MCF 10A (cell line): ENCODE measurements at regions not wholly inside any gene's neighbourhood (a gene's known extent, or its start where the extent isn't known, plus 50 kb on each side); places are given as distances from the start of the nearest gene placed in this dataset.
"Not testable (repeated sequence)": the region's sequence is repeated elsewhere in the genome, so short reads cannot be mapped to it uniquely, and the experiment has no call there.

Experiments used
- BruUV-seq: library from RNA; stranded (reverse); fragments of 400-500 nt; replicated peaks from 2 replicates; lab custom pipeline; 2021; lab: Mats Ljungman, UMichigan
- CTCF ChIA-PET: fragments of 300-600 bp; sonication (Branson Sonifier 250); formaldehyde crosslinking; extraction: SDS; loops from one replicate; lab custom pipeline; 2021; ENCODE audit warnings: antibody characterized with exemption, inconsistent platforms; lab: Yijun Ruan, JAX
- POLR2A ChIA-PET: fragments of 300-600, 350-650 bp; sonication (Branson Sonifier 250); formaldehyde crosslinking; extraction: SDS; loops from one replicate; lab custom pipeline; 2020; ENCODE audit warnings: antibody characterized with exemption, inconsistent platforms; lab: Yijun Ruan, JAX
- DNase-seq: peaks from one replicate; pipeline ENCODE4 v3.0.0-alpha.2; 2018; ENCODE audit not compliant: unreplicated experiment
- H3K27ac Mint-ChIP-seq: one replicate; pipeline ENCODE4 v1.8.0; 2022; ENCODE audit warnings: mild to moderate bottlenecking, low read depth, mixed read lengths; ENCODE audit not compliant: unreplicated experiment
- H3K27me3 Mint-ChIP-seq: one replicate; pipeline ENCODE4 v1.8.0; 2022; ENCODE audit warnings: mixed read lengths; ENCODE audit not compliant: insufficient read depth, unreplicated experiment
- H3K36me3 Mint-ChIP-seq: one replicate; pipeline ENCODE4 v1.8.0; 2022; ENCODE audit warnings: mild to moderate bottlenecking, moderate library complexity, mixed read lengths; ENCODE audit not compliant: insufficient read depth, unreplicated experiment
- H3K4me1 Mint-ChIP-seq: one replicate; pipeline ENCODE4 v1.8.0; 2022; ENCODE audit warnings: mixed read lengths; ENCODE audit not compliant: insufficient read depth, unreplicated experiment
- H3K4me3 Mint-ChIP-seq: one replicate; pipeline ENCODE4 v1.8.0; 2022; ENCODE audit warnings: mild to moderate bottlenecking, moderate library complexity, mixed read lengths; ENCODE audit not compliant: unreplicated experiment
- H3K9me3 Mint-ChIP-seq: one replicate; pipeline ENCODE4 v1.8.0; 2022; ENCODE audit warnings: mixed read lengths; ENCODE audit not compliant: unreplicated experiment
- CTCF ChIP-seq: fragments of 200-600 bp; IDR thresholded peaks from one replicate; pipeline ENCODE4 v1.8.0; 2022; ENCODE audit warnings: antibody characterized with exemption, mild to moderate bottlenecking; ENCODE audit not compliant: unreplicated experiment
- intact Hi-C: fragments of 100-400 bp; cut with micrococcal nuclease; formaldehyde crosslinking; loops from 2 replicates; pipeline ENCODE4 v1.14.1; 2022

- H3K27ac Mint-ChIP-seq = no peak overlapping the region
- peaks cover 20% of the 10 kb centered on the region for H3K9me3 Mint-ChIP-seq
- no peak for DNase-seq
- no peaks in the 10 kb centered on the region for H3K36me3 Mint-ChIP-seq
- no TSS peak for BruUV-seq
- ChIA-PET POLR2A (no interaction called here), CTCF (no interaction called here)
- H3K4me1 Mint-ChIP-seq = no peaks in the 10 kb centered on the region
- no peak for TF ChIP-seq CTCF
- H3K4me3 Mint-ChIP-seq = no peak overlapping the region
- intact Hi-C loops = no loop called here
- no peaks in the 10 kb centered on the region for H3K27me3 Mint-ChIP-seq
These were observed 1184.4 kb upstream of the ADGRB3 start for GRCh38 chr6:67450641-67451040.

GRCh38 chr6:67449602-67450001 is 1185.5 kb upstream of the ADGRB3 start:
- Mint-ChIP-seq H3K27ac (no peak overlapping the region), H3K4me1 (no peaks in the 10 kb centered on the region), H3K9me3 (peaks cover 20% of the 10 kb centered on the region), H3K27me3 (no peaks in the 10 kb centered on the region), H3K4me3 (no peak overlapping the region), H3K36me3 (no peaks in the 10 kb centered on the region)
- no TSS peak for BruUV-seq
- ChIA-PET POLR2A (no interaction called here), CTCF (no interaction called here)
- DNase-seq = no peak
- intact Hi-C loops = no loop called here
- no peak for TF ChIP-seq CTCF

DNA sequence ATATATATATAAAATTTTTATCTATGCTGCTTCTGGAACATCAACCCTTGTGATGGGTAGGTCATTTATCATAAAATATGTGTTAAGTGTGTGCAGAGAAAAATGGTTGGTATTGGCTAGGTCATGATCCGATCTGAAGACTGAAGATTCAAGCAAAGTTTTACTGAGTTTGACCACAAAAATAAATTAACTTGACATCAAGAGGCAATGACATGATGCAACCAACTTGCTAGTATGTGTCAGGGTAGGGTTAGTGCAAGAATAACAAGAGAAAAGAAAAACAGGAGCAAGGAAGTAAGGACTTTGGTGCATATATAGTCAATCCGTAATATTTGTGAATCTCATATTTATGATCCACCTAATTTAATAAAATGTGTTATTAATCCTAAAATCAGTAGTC is 1202.0 kb upstream of the ADGRB3 start:
- ChIA-PET POLR2A (no interaction called here), CTCF (no interaction called here)
- no TSS peak for BruUV-seq
- Mint-ChIP-seq H3K27me3 (no peaks in the 10 kb centered on the region), H3K27ac (no peak overlapping the region), H3K4me3 (no peak overlapping the region), H3K36me3 (no peaks in the 10 kb centered on the region), H3K4me1 (no peaks in the 10 kb centered on the region), H3K9me3 (peaks cover 7% of the 10 kb centered on the region)
- no peak for DNase-seq
- no peak for TF ChIP-seq CTCF
- intact Hi-C loops = no loop called here

DNA sequence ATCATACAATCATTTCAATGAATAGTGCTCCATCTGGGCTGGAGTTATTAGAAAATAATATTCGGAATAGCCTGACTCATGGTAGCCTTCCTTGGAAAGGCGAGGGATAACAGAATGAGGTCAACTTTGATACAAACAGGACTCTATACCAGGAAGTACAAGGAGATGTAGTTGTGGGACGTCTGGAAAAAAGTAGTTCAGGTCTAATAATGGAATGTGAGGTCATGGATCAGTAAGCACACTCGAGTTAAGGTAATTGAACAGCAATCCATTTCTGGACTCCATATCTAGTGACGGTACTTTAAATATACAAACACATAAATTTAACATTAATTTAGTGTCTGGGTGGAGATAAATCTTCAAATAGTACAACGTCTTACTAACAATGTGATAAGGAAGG is 1204.0 kb upstream of the ADGRB3 start:
- Mint-ChIP-seq H3K27me3 (no peaks in the 10 kb centered on the region), H3K27ac (no peak overlapping the region), H3K36me3 (no peaks in the 10 kb centered on the region), H3K9me3 (peaks cover 12% of the 10 kb centered on the region), H3K4me3 (no peak overlapping the region), H3K4me1 (no peaks in the 10 kb centered on the region)
- no peak for TF ChIP-seq CTCF
- intact Hi-C loops = no loop called here
- DNase-seq = no peak
- no TSS peak for BruUV-seq
- ChIA-PET CTCF (no interaction called here), POLR2A (no interaction called here)

GRCh38 chr6:67426686-67427085 is 1208.4 kb upstream of the ADGRB3 start:
- H3K4me1 Mint-ChIP-seq, H3K27me3 Mint-ChIP-seq, DNase-seq, CTCF ChIA-PET, H3K27ac Mint-ChIP-seq, H3K4me3 Mint-ChIP-seq, intact Hi-C loops, BruUV-seq, H3K36me3 Mint-ChIP-seq, POLR2A ChIA-PET: not testable (repeated sequence)
- H3K9me3 Mint-ChIP-seq = peaks cover 24% of the 10 kb centered on the region
